ENCODE measurements at regions not wholly inside any gene's neighbourhood (a gene's known extent, or its start where the extent isn't known, plus 50 kb on each side); places are given as distances from the start of the nearest gene placed in this dataset.

DNA sequence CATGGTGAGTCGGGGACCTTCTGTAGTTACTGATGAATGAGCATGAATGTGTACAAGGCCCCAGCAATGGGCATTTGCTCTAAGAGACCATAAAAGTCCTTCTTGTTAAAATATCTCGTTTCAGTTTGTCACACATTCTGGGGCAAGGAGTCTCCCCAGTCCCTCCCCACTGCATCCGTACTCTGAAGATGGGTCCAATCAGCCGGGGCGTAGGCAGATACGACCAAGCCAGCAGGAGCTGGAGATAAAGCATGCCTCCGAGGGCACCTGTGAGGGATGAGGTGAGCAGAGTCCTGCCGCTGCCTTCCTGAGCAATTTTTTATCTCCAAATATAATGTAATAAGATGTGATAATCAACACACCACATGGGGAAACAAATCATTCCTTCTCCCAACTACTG is 528.5 kb downstream of the BCL11B start:
- Histone ChIP-seq H3K27me3 (ENCODE audit: control insufficient read depth, insufficient read depth) (no peaks in the 10 kb centered on the region), H3K4me3 (ENCODE audit: low read length) (no peak overlapping the region), H3K4me1 (ENCODE audit: control insufficient read depth, insufficient read depth, low read length) (no peaks in the 10 kb centered on the region), H3K27ac (ENCODE audit: low read length) (no peak overlapping the region), H3K9me3 (ENCODE audit: control insufficient read depth, low read length) (no peaks in the 10 kb centered on the region)
- intact Hi-C loops (cut with DNase I): no loop called here
- WGBS: 63% methylated on average over 8 of the region's 8 CpGs
- ATAC-seq (no peak), DNase-seq (no peak)

DNA sequence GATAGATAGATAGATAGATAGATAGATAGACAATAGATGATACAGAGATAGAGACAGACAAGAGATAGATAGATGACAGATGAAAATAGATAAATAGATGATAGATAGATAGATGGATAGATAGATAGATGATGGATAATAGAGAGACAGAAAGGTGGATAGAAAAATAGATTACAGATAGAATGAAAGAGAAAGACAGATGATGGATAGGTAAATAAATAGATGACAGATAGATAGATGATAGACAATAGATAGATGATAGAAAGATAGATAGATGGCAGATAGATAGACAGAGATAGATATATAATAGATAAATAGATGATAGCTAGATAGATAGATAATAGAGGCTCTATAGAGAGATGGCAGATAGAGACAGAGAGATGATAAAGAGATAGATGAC is 523.0 kb downstream of the BCL11B start:
- H3K4me3 ChIP-seq (ENCODE audit: low read length): no peak overlapping the region
- no peak for DNase-seq

DNA sequence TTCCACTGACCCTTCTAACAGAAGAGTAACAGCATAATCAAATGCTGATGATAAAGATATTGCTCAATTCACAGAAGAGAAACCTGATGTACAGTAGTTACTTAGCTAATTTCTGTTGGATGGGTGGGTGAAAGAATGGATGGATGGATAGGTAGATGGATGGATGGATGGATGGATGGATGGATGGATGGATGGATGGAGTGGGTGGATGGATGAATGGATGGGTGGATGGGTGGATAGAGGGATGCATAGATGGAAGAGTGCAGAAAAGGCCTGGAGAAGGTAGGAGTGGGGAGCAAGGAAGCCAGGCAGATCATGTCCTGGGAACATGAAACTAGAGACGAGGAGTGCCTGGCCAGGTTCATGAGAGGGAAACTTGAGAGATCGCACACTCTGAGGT is 520.9 kb downstream of the BCL11B start:
- peaks cover 3% of the 10 kb centered on the region for H3K27me3 ChIP-seq (ENCODE audit: control insufficient read depth, insufficient read depth)
- H3K27ac ChIP-seq (ENCODE audit: low read length): no peak overlapping the region
- intact Hi-C loops (cut with DNase I): no loop called here
- H3K4me1 ChIP-seq (ENCODE audit: control insufficient read depth, insufficient read depth, low read length): no peaks in the 10 kb centered on the region
- ATAC-seq: no peak
- DNase-seq: no peak
- no peak overlapping the region for H3K4me3 ChIP-seq (ENCODE audit: low read length)
- 66% methylated on average over 2 of the region's 2 CpGs for WGBS
- H3K9me3 ChIP-seq (ENCODE audit: control insufficient read depth, low read length): no peaks in the 10 kb centered on the region

More for the DNA sequence above, 523.0 kb downstream of the BCL11B start:
- peaks cover 3% of the 10 kb centered on the region for H3K27me3 ChIP-seq (ENCODE audit: control insufficient read depth, insufficient read depth)
- no peaks in the 10 kb centered on the region for H3K9me3 ChIP-seq (ENCODE audit: control insufficient read depth, low read length)
- intact Hi-C loops (cut with DNase I): no loop called here
- H3K4me1 ChIP-seq (ENCODE audit: control insufficient read depth, insufficient read depth, low read length): no peaks in the 10 kb centered on the region
- no peak overlapping the region for H3K27ac ChIP-seq (ENCODE audit: low read length)
- no peak for ATAC-seq

DNA sequence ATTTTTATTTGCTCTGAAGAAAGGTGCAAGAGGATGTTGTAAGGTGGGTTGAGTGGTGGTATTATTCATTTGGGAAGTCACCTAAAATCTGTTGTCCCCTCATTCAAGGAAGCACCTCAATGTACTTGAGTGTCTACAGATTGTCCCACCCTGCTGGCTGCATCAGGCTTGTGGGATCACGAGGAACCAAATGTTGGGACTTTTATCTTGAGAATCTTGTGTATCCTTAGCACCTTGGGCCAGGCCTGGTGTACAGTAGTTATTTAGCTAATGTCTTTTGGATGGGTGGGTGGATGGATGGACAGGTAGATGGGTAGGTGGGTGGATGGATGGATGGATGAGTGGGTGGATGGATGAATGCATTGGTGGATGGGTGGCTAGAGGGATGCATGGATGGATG is 519.3 kb downstream of the BCL11B start:
- Histone ChIP-seq H3K27ac (ENCODE audit: low read length) (no peak overlapping the region), H3K4me1 (ENCODE audit: control insufficient read depth, insufficient read depth, low read length) (no peaks in the 10 kb centered on the region), H3K9me3 (ENCODE audit: control insufficient read depth, low read length) (no peaks in the 10 kb centered on the region), H3K27me3 (ENCODE audit: control insufficient read depth, insufficient read depth) (peaks cover 3% of the 10 kb centered on the region), H3K4me3 (ENCODE audit: low read length) (no peak overlapping the region)
- no peak for ATAC-seq
- intact Hi-C loops (cut with DNase I): no loop called here
- no peak for DNase-seq
- WGBS: 78% methylated on average over 1 of the region's 1 CpG

DNA sequence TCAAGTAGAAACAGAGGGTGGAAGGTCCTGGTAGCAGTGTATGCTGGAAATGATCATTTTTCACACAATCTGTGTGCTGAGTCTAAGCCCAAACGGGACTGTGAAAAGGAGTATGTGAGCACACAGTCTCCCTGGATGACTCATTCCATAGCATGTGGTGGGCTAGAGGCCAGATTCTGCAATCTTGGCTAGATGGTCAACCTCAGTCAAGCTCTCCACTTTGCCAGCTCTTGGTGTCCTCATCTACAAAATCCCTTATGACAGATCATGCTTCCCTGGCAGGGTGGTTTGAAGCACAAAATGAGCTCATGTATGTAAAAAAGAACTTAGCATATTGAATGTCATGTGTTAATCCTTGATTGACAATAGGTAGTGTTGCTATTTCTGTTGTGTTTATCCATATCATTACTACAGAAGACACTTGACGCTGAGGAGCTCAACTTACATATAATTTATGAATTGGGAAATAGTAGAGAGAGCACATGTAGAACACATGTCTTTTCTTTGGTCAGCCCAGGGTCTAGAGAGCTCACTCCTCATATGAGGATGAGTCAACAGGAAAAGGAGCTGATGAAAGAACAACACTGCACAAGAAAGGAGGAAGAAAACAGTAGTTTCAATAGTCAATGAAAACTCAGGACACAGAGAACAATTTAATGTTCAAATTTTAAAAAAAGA is 517.5 kb downstream of the BCL11B start:
- 54% methylated on average over 2 of the region's 2 CpGs for WGBS
- peaks cover 3% of the 10 kb centered on the region for H3K27me3 ChIP-seq (ENCODE audit: control insufficient read depth, insufficient read depth)
- no peak overlapping the region for H3K27ac ChIP-seq (ENCODE audit: low read length)
- intact Hi-C loops (cut with DNase I): no loop called here
- ATAC-seq (no peak), DNase-seq (no peak)
- no peaks in the 10 kb centered on the region for H3K9me3 ChIP-seq (ENCODE audit: control insufficient read depth, low read length)
- H3K4me3 ChIP-seq (ENCODE audit: low read length): no peak overlapping the region
- no peaks in the 10 kb centered on the region for H3K4me1 ChIP-seq (ENCODE audit: control insufficient read depth, insufficient read depth, low read length)

DNA sequence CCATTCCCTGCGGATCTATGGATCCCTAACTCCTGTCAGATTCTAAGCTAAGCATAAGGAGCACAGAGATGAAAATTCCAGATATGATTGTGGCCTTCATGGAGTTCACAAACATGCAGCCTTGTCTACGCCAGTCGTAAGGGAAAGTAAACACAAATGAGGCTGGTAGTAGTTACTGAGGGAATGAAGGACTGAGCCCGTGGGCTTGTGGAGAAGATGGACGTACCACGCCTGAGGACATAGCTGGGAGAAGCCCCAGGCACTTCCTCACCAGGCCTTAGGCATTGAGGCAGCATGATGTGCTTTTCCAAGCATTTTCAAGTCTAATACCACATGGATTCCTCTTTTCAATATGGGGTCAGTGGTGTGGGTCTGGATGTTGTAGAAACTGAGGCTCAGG is 515.2 kb downstream of the BCL11B start:
- Histone ChIP-seq H3K27ac (ENCODE audit: low read length) (no peak overlapping the region), H3K27me3 (ENCODE audit: control insufficient read depth, insufficient read depth) (no peaks in the 10 kb centered on the region), H3K4me1 (ENCODE audit: control insufficient read depth, insufficient read depth, low read length) (no peaks in the 10 kb centered on the region), H3K9me3 (ENCODE audit: control insufficient read depth, low read length) (no peaks in the 10 kb centered on the region), H3K4me3 (ENCODE audit: low read length) (no peak overlapping the region)
- ATAC-seq (no peak), DNase-seq (no peak)
- 77% methylated on average over 6 of the region's 6 CpGs for WGBS
- intact Hi-C loops (cut with DNase I): no loop called here

DNA sequence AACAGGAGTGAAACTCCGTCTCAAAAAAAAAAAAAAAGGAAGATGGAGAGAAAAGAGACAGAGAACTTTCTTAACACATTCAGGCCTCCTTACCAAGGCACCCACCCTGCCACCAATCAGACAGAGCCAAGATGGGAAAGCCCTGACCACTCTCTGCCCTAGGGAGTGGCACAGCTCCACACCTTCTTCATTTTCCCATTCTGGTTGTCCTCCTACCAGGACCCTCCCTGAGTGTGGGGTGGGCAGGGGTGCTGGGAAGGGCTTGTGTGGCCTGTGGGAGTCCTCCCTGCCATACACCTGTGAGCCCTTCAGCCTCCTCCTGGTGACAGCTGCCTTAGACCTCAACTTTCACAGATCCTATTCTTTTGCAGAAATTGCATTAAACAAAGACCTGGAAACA is 513.6 kb downstream of the BCL11B start:
- Histone ChIP-seq H3K27ac (ENCODE audit: low read length) (no peak overlapping the region), H3K27me3 (ENCODE audit: control insufficient read depth, insufficient read depth) (no peaks in the 10 kb centered on the region), H3K4me1 (ENCODE audit: control insufficient read depth, insufficient read depth, low read length) (no peaks in the 10 kb centered on the region), H3K9me3 (ENCODE audit: control insufficient read depth, low read length) (no peaks in the 10 kb centered on the region), H3K4me3 (ENCODE audit: low read length) (no peak overlapping the region)
- DNase-seq (no peak), ATAC-seq (no peak)
- 75% methylated on average over 1 of the region's 1 CpG for WGBS
- intact Hi-C loops (cut with DNase I): no loop called here

DNA sequence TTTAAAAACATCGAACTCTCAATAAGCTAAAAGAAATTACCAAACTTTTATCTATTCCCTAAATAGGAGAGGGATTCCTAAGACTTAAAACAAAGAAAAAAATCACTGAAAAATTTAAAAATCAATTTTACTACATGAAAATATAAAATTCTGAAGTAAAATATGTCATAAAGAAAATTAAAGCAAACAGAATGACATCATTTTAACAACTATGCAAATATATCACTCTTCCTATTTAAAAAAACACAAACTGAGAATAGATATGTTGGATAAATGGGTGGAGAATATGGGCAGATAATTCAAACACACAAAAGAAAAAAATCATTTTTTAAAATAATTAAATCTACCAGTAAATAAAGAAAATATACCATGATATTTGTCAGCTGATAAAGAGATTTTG is 510.0 kb downstream of the BCL11B start:
- intact Hi-C loops (cut with DNase I): no loop called here
- no peak for ATAC-seq
- H3K4me1 ChIP-seq (ENCODE audit: control insufficient read depth, insufficient read depth, low read length): no peaks in the 10 kb centered on the region

DNA sequence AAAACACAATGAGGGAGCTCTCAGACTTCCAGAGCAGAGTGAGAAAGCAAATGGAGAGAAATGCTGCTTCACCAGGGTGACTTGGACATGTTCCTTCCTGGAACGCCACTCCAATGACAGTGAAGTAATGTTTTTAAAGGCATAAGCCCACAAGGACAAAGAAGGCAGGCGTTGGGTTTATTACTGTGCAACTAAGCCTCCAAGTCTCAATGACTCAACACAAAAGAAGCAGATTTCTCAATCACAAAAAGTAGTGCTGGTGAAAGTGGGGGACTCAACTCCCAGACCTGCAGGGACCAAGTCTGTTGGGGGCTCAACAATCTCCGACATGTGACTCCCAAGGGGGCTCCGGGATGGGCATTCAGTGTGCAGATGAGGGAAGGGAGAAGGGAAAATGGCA is 505.2 kb downstream of the BCL11B start:
- ATAC-seq (no peak), DNase-seq (no peak)
- H3K27me3 ChIP-seq (ENCODE audit: control insufficient read depth, insufficient read depth): no peaks in the 10 kb centered on the region
- no peak overlapping the region for H3K27ac ChIP-seq (ENCODE audit: low read length)
- H3K4me1 ChIP-seq (ENCODE audit: control insufficient read depth, insufficient read depth, low read length): no peaks in the 10 kb centered on the region
- H3K4me3 ChIP-seq (ENCODE audit: low read length): no peak overlapping the region
- WGBS: 65% methylated on average over 4 of the region's 4 CpGs
- intact Hi-C loops (cut with DNase I): no loop called here
- no peaks in the 10 kb centered on the region for H3K9me3 ChIP-seq (ENCODE audit: control insufficient read depth, low read length)

More for the DNA sequence above, 510.0 kb downstream of the BCL11B start:
- no peaks in the 10 kb centered on the region for H3K9me3 ChIP-seq (ENCODE audit: control insufficient read depth, low read length)
- WGBS: 78% methylated on average over 1 of the region's 1 CpG
- H3K27ac ChIP-seq (ENCODE audit: low read length): no peak overlapping the region
- no peaks in the 10 kb centered on the region for H3K27me3 ChIP-seq (ENCODE audit: control insufficient read depth, insufficient read depth)
- H3K4me3 ChIP-seq (ENCODE audit: low read length): no peak overlapping the region
- DNase-seq: no peak

DNA sequence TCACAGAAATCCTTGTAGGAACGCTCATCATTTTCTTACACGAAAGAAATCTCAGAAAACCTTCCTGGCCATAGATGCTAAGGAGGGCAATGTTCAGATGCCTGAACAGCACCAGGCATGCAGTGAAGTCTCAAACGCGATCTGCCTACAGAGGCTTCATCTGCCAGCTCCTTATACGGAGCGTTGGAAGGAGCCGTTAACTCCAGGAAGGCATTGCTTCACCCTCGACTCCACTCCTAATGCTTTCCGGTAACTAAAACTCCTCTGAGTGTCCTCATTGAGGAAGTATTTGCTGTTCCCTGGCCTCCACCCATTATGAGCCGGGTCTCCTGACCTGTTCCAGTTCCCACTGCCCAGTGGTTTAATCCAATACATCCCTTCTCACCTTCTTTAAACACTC is 502.7 kb downstream of the BCL11B start:
- no peak overlapping the region for H3K27ac ChIP-seq (ENCODE audit: low read length)
- H3K27me3 ChIP-seq (ENCODE audit: control insufficient read depth, insufficient read depth): no peaks in the 10 kb centered on the region
- H3K9me3 ChIP-seq (ENCODE audit: control insufficient read depth, low read length): no peaks in the 10 kb centered on the region
- ATAC-seq: no peak
- no peak for DNase-seq
- intact Hi-C loops (cut with DNase I): no loop called here
- WGBS: 73% methylated on average over 10 of the region's 10 CpGs
- H3K4me3 ChIP-seq (ENCODE audit: low read length): no peak overlapping the region
- H3K4me1 ChIP-seq (ENCODE audit: control insufficient read depth, insufficient read depth, low read length): no peaks in the 10 kb centered on the region

DNA sequence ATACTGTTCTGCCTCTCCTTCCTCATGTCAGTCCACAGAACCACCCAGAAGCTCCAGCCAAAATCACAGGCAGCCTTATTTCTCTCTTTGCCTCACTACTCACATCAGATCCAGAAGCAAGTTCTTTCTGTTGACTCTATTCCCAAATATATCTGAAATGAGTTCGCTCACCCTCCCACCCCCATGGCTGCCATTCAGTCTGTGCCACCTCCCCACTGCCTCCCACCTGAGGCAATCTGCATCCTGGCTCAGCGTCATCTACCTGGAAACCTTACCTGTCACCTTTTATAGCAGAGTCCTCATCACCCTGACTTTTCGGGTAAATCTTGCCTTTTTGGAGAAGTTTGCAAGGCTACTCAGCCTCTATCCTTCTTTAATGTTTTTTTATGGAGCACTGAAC is 501.8 kb downstream of the BCL11B start:
- H3K4me3 ChIP-seq (ENCODE audit: low read length): no peak overlapping the region
- no peaks in the 10 kb centered on the region for H3K9me3 ChIP-seq (ENCODE audit: control insufficient read depth, low read length)
- H3K27ac ChIP-seq (ENCODE audit: low read length): no peak overlapping the region
- 89% methylated on average over 3 of the region's 3 CpGs for WGBS
- DNase-seq (no peak), ATAC-seq (no peak)
- H3K4me1 ChIP-seq (ENCODE audit: control insufficient read depth, insufficient read depth, low read length): no peaks in the 10 kb centered on the region
- H3K27me3 ChIP-seq (ENCODE audit: control insufficient read depth, insufficient read depth): no peaks in the 10 kb centered on the region
- intact Hi-C loops (cut with DNase I): no loop called here

DNA sequence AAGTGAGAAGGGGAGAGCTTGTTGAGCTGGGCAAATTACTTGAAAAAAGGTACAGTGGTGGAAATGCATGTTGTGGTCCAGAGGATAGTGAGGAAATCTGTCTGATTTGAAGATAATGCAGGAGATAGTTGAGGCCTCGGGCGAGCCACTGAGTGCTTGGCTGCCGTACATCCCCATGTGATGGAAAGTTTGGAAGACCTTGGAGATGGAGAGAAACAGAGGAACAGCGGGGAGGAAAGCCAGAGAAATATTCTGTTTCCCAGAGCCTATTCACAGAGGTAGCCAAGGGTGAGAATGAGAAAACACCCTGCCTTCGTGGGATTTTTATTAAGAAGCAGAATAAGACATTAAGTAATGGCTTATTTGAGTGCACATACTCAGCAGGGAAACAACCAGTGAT is 498.2 kb downstream of the BCL11B start:
- Histone ChIP-seq H3K27ac (ENCODE audit: low read length) (no peak overlapping the region), H3K9me3 (ENCODE audit: control insufficient read depth, low read length) (no peaks in the 10 kb centered on the region), H3K4me1 (ENCODE audit: control insufficient read depth, insufficient read depth, low read length) (no peaks in the 10 kb centered on the region), H3K4me3 (ENCODE audit: low read length) (no peak overlapping the region), H3K27me3 (ENCODE audit: control insufficient read depth, insufficient read depth) (no peaks in the 10 kb centered on the region)
- intact Hi-C loops (cut with DNase I): no loop called here
- DNase-seq: no peak
- ATAC-seq: no peak
- WGBS: 72% methylated on average over 5 of the region's 5 CpGs
